Endothelial cell of umbilical vein (primary cell): ENCODE measurements at regions not wholly inside any gene's neighbourhood (a gene's known extent, or its start where the extent isn't known, plus 50 kb on each side); places are given as distances from the start of the nearest gene placed in this dataset.
"Not testable (repeated sequence)": the region's sequence is repeated elsewhere in the genome, so short reads cannot be mapped to it uniquely, and the experiment has no call there.

Experiments used
- BruUV-seq: library from RNA; stranded (reverse); fragments of 400-500 nt; replicated peaks from 2 replicates; lab custom pipeline; 2021; lab: Mats Ljungman, UMichigan
- CTCF ChIA-PET: fragments of 300-600, 350-600 bp; sonication (Branson Sonifier 250); formaldehyde crosslinking; loops from one replicate; lab custom pipeline; 2021; ENCODE audit warnings: antibody characterized with exemption, inconsistent platforms; lab: Charles Lee
- POLR2A ChIA-PET: fragments of 300-600, 350-600 bp; sonication (Branson Sonifier 250); formaldehyde crosslinking; loops from one replicate; lab custom pipeline; 2021; ENCODE audit warnings: antibody characterized with exemption, inconsistent platforms; lab: Charles Lee
- DNase-seq: peaks from one replicate; pipeline ENCODE4 v3.0.0-alpha.2; 2011; ENCODE audit warnings: low read depth, low spot score
- FAIRE-seq: peaks from 2 replicates; lab custom pipeline; 2011; peaks lifted over from hg19 to GRCh38; lab: Jason Lieb, UNC
- H2AFZ ChIP-seq: 2 replicates; pipeline ENCODE4 v1.6.0; 2012; ENCODE audit warnings: low read depth, low read length, control low read depth, inconsistent platforms
- H3K27ac ChIP-seq: 2 replicates; pipeline ENCODE4 v1.5.1; 2011; ENCODE audit warnings: low read depth, mild to moderate bottlenecking, control low read depth, low read length, moderate library complexity; ENCODE audit not compliant: insufficient read depth
- H3K27me3 ChIP-seq, 2 experiments: 2 replicates each; pipeline versions ENCODE4 v1.6.0 to v1.6.1; 2011; ENCODE audit warnings: low read length in 2 of 2, mixed read lengths in 1 of 2; ENCODE audit not compliant: control insufficient read depth in 2 of 2, insufficient read depth in 2 of 2
- H3K36me3 ChIP-seq, 2 experiments: 2 replicates in 1 of 2; 3 replicates in 1 of 2; pipeline ENCODE4 v1.5.1; 2011; ENCODE audit warnings: low read length in 2 of 2, mild to moderate bottlenecking in 1 of 2, moderate library complexity in 1 of 2; ENCODE audit not compliant: control insufficient read depth in 2 of 2, insufficient read depth in 2 of 2; ENCODE audit errors: extremely low read depth in 1 of 2
- H3K4me1 ChIP-seq: 3 replicates; pipeline ENCODE4 v1.5.1; 2011; ENCODE audit warnings: mild to moderate bottlenecking, low read length; ENCODE audit not compliant: control insufficient read depth, insufficient read depth; ENCODE audit errors: extremely low read depth
- H3K4me2 ChIP-seq: 2 replicates; pipeline ENCODE4 v1.6.1; 2011; ENCODE audit warnings: low read length, control low read depth, mixed read lengths; ENCODE audit not compliant: insufficient read depth
- H3K4me3 ChIP-seq, 3 experiments: fragments of 200-600 bp in 1 of 3; sonication (generic), shearing (Covaris generic) in 1 of 3; replicated peaks in 1 of 3; 2 replicates each; pipeline ENCODE4 v1.5.1; 2011 to 2016; ENCODE audit warnings: control low read depth in 3 of 3, low read length in 3 of 3, mild to moderate bottlenecking in 2 of 3, inconsistent platforms in 1 of 3, low read depth in 1 of 3, moderate library complexity in 1 of 3; ENCODE audit not compliant: insufficient read depth in 1 of 3
- H3K79me2 ChIP-seq: 2 replicates; pipeline ENCODE4 v1.6.0; 2012; ENCODE audit warnings: low read length, inconsistent platforms; ENCODE audit not compliant: control insufficient read depth, insufficient read depth
- H3K9ac ChIP-seq: replicated peaks from 2 replicates; pipeline ENCODE3; 2011; ENCODE audit warnings: low read length, control low read depth; ENCODE audit not compliant: insufficient read depth; ENCODE audit errors: extremely low read depth
- H3K9me1 ChIP-seq: replicated peaks from 3 replicates; pipeline ENCODE4 v1.6.0; 2011; ENCODE audit warnings: mild to moderate bottlenecking, low read length; ENCODE audit not compliant: control insufficient read depth, insufficient read depth; ENCODE audit errors: extremely low read depth
- H3K9me3 ChIP-seq: replicated peaks from 2 replicates; pipeline ENCODE4 v1.5.1; 2012; ENCODE audit warnings: low read length, inconsistent platforms; ENCODE audit not compliant: control insufficient read depth, insufficient read depth
- H4K20me1 ChIP-seq: replicated peaks from 2 replicates; pipeline ENCODE3; 2011; ENCODE audit warnings: mild to moderate bottlenecking, low read length; ENCODE audit not compliant: control insufficient read depth, insufficient read depth; ENCODE audit errors: extremely low read depth
- CTCF ChIP-seq, 2 donors: IDR thresholded peaks; 1 replicate in 1 of 2; 2 replicates in 1 of 2; pipeline ENCODE4 v1.5.1; 2011; ENCODE audit warnings: low read length in 2 of 2, mild to moderate bottlenecking in 2 of 2, moderate library complexity in 2 of 2, control low read depth in 1 of 2, inconsistent platforms in 1 of 2, low read depth in 1 of 2; ENCODE audit not compliant: insufficient read depth in 1 of 2; ENCODE audit errors: extremely low read depth in 1 of 2
- GATA2 ChIP-seq: IDR thresholded peaks from 2 replicates; pipeline ENCODE4 v1.7.0; 2011; ENCODE audit warnings: low read depth, mild to moderate bottlenecking, moderate library complexity, mixed read lengths, low read length; ENCODE audit not compliant: insufficient read length, insufficient read depth
- dilution Hi-C: fragments of 300-500 bp; cut with MboI; formaldehyde crosslinking; loops from one replicate; pipeline ENCODE4 v1.15.0; 2019; ENCODE audit warnings: low sequenced_read_pairs; ENCODE audit not compliant: extremely low pct_ligation_motif_present
- intact Hi-C: fragments of 100-400 bp; cut with micrococcal nuclease; formaldehyde crosslinking; loops from one replicate; pipeline ENCODE4 v1.10.0; 2022

GRCh38 chr19:34573226-34573864, 91.8 kb downstream of the WTIP start:
- intact Hi-C loops (no loop called here), dilution Hi-C loops (no loop called here)
- CTCF ChIA-PET: no interaction called here
- H3K27ac ChIP-seq: no peak overlapping the region
- no peaks in the 10 kb centered on the region for H3K79me2 ChIP-seq
- H3K9me3 ChIP-seq: no peaks in the 10 kb centered on the region
- H3K9ac ChIP-seq: no peak overlapping the region
- no peaks in the 10 kb centered on the region for H3K4me1 ChIP-seq
- DNase-seq: no peak
- no peak overlapping the region for H3K4me2 ChIP-seq
- no peaks in the 10 kb centered on the region for H4K20me1 ChIP-seq
- no peaks in the 10 kb centered on the region for H3K9me1 ChIP-seq
- no peaks in the 10 kb centered on the region for H3K36me3 ChIP-seq
- FAIRE-seq: no peak
- TF ChIP-seq GATA2: no peak
- TF ChIP-seq CTCF (IDR thresholded peaks at IDR 0.05; ENCODE audit: extremely low read depth in 1 of 2, insufficient read depth in 1 of 2, low read depth in 1 of 2, low read length in 2 of 2): no peak
- no peak overlapping the region for H3K4me3 ChIP-seq
- POLR2A ChIA-PET: no interaction called here
- BruUV-seq: no TSS peak
- H3K27me3 ChIP-seq: no peaks in the 10 kb centered on the region
- H2AFZ ChIP-seq: no peak overlapping the region

- DNase-seq, H3K27ac ChIP-seq, dilution Hi-C loops, H3K4me1 ChIP-seq, H3K9me1 ChIP-seq, H3K4me3 ChIP-seq, H3K79me2 ChIP-seq, H3K9ac ChIP-seq, H3K36me3 ChIP-seq, CTCF ChIA-PET, H3K4me2 ChIP-seq, intact Hi-C loops, POLR2A ChIA-PET, H4K20me1 ChIP-seq, H3K9me3 ChIP-seq, FAIRE-seq, H2AFZ ChIP-seq, H3K27me3 ChIP-seq, BruUV-seq: not testable (repeated sequence)
Observed at GRCh38 chr19:34570140-34570539, 88.6 kb downstream of the WTIP start.

GRCh38 chr19:34562344-34562743, 80.8 kb downstream of the WTIP start:
- H3K9me3 ChIP-seq, H3K27me3 ChIP-seq, H3K79me2 ChIP-seq, H3K4me1 ChIP-seq, H3K36me3 ChIP-seq, intact Hi-C loops, BruUV-seq, H3K9ac ChIP-seq, FAIRE-seq, H3K4me2 ChIP-seq, DNase-seq, H2AFZ ChIP-seq, H3K27ac ChIP-seq, dilution Hi-C loops, H4K20me1 ChIP-seq, H3K9me1 ChIP-seq, CTCF ChIA-PET, H3K4me3 ChIP-seq, POLR2A ChIA-PET: not testable (repeated sequence)
